ENCODE measurements at regions not wholly inside any gene's neighbourhood (a gene's known extent, or its start where the extent isn't known, plus 50 kb on each side); places are given as distances from the start of the nearest gene placed in this dataset.

DNA sequence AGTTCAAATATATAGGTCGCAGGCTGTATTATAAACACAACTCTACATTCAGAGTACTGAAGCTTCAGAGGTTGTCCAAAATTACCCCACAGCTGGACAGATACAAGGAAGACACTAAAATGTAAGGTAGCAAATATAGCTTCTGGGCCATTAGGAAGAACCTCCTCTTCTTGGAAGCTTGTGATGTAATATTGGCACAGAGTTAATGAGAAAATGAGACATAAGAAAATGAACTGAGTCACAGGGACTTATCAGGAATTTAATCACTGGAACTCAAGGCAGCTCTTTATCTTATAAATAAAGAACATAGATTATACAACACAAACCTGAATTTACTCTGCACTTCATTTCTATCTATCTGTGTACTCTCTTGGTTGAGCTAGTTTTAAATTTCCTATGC, 344.7 kb downstream of the PCDH10 start:
- no peak overlapping the region for H3K23ac ChIP-seq (ENCODE audit: insufficient read length, low read depth, low read length)
- no peaks in the 10 kb centered on the region for H3K4me1 Mint-ChIP-seq
- no peaks in the 10 kb centered on the region for H3K4me1 ChIP-seq (ENCODE audit: insufficient read depth, low read length)
- no peak overlapping the region for H2BK5ac ChIP-seq (ENCODE audit: insufficient read length, low read length)
- no peaks in the 10 kb centered on the region for H3K9me3 ChIP-seq (ENCODE audit: control insufficient read depth, low read depth, low read length)
- H2BK15ac ChIP-seq (ENCODE audit: low read depth, low read length) = no peak overlapping the region
- H2BK12ac ChIP-seq (ENCODE audit: insufficient read length, low read depth, low read length) = no peak overlapping the region
- H4K20me1 ChIP-seq (ENCODE audit: control insufficient read depth, insufficient read depth, insufficient read length) = no peaks in the 10 kb centered on the region
- H3K4me3 Mint-ChIP-seq = no peak overlapping the region
- no peak overlapping the region for H2BK120ac ChIP-seq (ENCODE audit: low read depth, low read length, poor library complexity, severe bottlenecking)
- H3K27me3 ChIP-seq (ENCODE audit: insufficient read depth, low read length) = no peaks in the 10 kb centered on the region
- H3K27ac Mint-ChIP-seq = no peak overlapping the region
- no peak overlapping the region for H4K91ac ChIP-seq (ENCODE audit: insufficient read length, low read depth, low read length)
- H3K9me3 Mint-ChIP-seq = peaks cover 6 to 7% of the 10 kb centered on the region in 2 experiments; a peak in 4 of 5 replicates
- no peaks in the 10 kb centered on the region for H3K23me2 ChIP-seq (ENCODE audit: insufficient read length, low read depth, low read length, poor library complexity, severe bottlenecking)
- H4K8ac ChIP-seq (replicated peaks; ENCODE audit: insufficient read length, low read depth, low read length) = no peak overlapping the region
- H3K27ac ChIP-seq (ENCODE audit: insufficient read length, low read depth, low read length) = no peak overlapping the region
- no peak for TF ChIP-seq CTCF (conservative IDR thresholded peaks at IDR 0.05)
- no peak overlapping the region for H2AFZ ChIP-seq (ENCODE audit: low read length)
- WGBS (ENCODE audit: extremely low coverage, insufficient read length, low lambda C conversion rate) = no CpG with 5 or more reads among the region's 1 CpG
- no peak overlapping the region for H3K4ac ChIP-seq (ENCODE audit: low read depth, low read length)
- no peak overlapping the region for H4K5ac ChIP-seq (ENCODE audit: insufficient read length, low read depth, low read length)
- no peak overlapping the region for H3K14ac ChIP-seq (ENCODE audit: insufficient read depth, low read length)
- no peak overlapping the region for H2AK5ac ChIP-seq (ENCODE audit: insufficient read length, low read length)
- peaks cover 0 to 2% (median 0%) of the 10 kb centered on the region in 3 experiments; a peak in 2 of 7 replicates for H3K36me3 Mint-ChIP-seq (ENCODE audit: insufficient read depth in 1 of 3, low read depth in 3 of 3)
- H3K56ac ChIP-seq (ENCODE audit: insufficient read length, low read depth, low read length) = no peak overlapping the region
- H3K4me2 ChIP-seq (ENCODE audit: insufficient read depth, insufficient read length, low read length) = no peak overlapping the region
- H3T11ph ChIP-seq (ENCODE audit: low read length) = no peak overlapping the region
- no peak overlapping the region for H3K9ac ChIP-seq (ENCODE audit: extremely low read depth, insufficient read length, low read length)
- H2BK20ac ChIP-seq (ENCODE audit: low read depth, low read length, poor library complexity, severe bottlenecking) = no peak overlapping the region
- H3K18ac ChIP-seq (ENCODE audit: insufficient read length, low read depth, low read length) = no peak overlapping the region
- no peaks in the 10 kb centered on the region for H3K79me1 ChIP-seq (ENCODE audit: insufficient read depth, low read depth, low read length, poor library complexity, severe bottlenecking)
- H3K79me2 ChIP-seq (ENCODE audit: insufficient read depth, low read length) = no peaks in the 10 kb centered on the region
- H3K27me3 Mint-ChIP-seq (ENCODE audit: low read depth) = no peaks in the 10 kb centered on the region
- DNase-seq = no peak

Data from H9 (cell line).